Astrocyte of the spinal cord (primary cell): ENCODE measurements at regions not wholly inside any gene's neighbourhood (a gene's known extent, or its start where the extent isn't known, plus 50 kb on each side); places are given as distances from the start of the nearest gene placed in this dataset.
A peak's percentile ranks its signal among the peaks of the same experiment; 100 is the strongest.

Source experiments
- DNase-seq: peaks from one replicate; pipeline ENCODE4 v3.0.0; 2011; ENCODE audit warnings: low read depth, low spot score
- H3K4me3 ChIP-seq: 2 replicates; pipeline ENCODE4 v1.5.1; 2011; ENCODE audit warnings: low read depth, mild to moderate bottlenecking, low read length, moderate library complexity
- CTCF ChIP-seq: IDR thresholded peaks from 2 replicates; pipeline ENCODE4 v1.5.1; 2012; ENCODE audit warnings: low read depth, mild to moderate bottlenecking, low read length, inconsistent platforms
- in situ Hi-C: cut with HindIII; loops from 2 replicates; pipeline ENCODE4 v1.10.0; 2017; ENCODE audit warnings: low sequenced_read_pairs

DNA sequence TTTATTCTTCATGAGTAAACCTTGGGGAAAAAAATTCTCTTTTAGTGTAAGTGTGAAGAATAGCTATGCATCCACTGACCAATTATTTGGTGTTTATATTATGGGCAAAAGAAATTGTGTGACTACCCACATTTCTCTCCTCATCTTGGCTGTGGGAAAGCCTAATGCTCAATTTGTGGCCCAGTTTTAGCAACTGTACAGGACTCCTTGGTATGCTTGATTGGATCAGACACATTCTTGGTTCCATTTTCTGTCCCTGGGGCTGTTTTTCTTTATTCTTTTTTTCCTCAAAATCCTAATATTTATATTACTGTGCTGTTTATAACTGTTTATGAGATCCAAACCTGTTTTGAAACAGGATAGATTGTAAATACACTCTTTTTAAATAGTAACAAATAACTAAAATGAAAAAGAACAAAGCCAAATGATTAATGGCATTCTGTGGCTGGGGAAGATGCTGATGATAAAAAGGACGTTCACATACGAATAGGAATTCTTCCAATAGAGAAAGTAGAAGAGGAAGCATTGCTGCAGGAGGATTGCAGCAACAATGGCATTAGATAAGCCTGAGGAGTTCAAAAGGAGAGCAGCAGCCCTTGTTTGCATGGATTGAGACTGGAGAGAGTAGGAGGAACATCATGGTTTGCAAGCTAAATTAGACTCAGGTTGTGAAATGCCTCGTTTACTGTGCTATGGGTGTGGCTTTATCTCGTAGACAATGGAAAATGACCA lies 580.5 kb downstream of the INHBA start:
- no peak overlapping the region for H3K4me3 ChIP-seq
- no peak for TF ChIP-seq CTCF
- in situ Hi-C loops: no loop called here
- DNase-seq: no peak

GRCh38 chr7:41121228-41121627 lies 581.7 kb downstream of the INHBA start:
- DNase-seq: no peak
- in situ Hi-C loops: no loop called here
- no peak overlapping the region for H3K4me3 ChIP-seq
- no peak for TF ChIP-seq CTCF

DNA sequence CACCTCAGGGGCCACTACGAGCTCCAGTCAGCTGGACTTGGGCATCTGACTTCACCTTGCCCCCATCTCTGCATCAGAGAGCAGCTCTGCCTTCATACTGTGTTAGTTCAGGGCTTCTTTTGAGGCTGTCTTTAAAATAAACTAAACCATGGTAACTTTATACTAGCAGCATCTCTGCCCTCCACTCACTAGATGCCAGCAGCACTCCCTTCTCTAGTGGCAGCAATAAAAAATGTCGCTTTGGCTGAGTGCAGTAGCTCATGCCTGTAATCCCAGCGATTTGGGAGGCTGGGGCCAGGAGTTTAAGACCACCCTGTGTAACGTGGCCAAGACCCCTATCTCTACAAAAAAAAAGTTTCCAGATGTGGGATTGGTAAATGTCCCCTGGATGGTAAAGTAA lies 584.4 kb downstream of the INHBA start:
- TF ChIP-seq CTCF: no peak
- no peak for DNase-seq
- in situ Hi-C loops: no loop called here
- H3K4me3 ChIP-seq: no peak overlapping the region

GRCh38 chr7:41117431-41117830 lies 585.5 kb downstream of the INHBA start:
- no peak for TF ChIP-seq CTCF
- no peak for DNase-seq
- H3K4me3 ChIP-seq: no peak overlapping the region
- in situ Hi-C loops: no loop called here

GRCh38 chr7:41116817-41117216 lies 586.1 kb downstream of the INHBA start:
- no peak for TF ChIP-seq CTCF
- H3K4me3 ChIP-seq: no peak overlapping the region
- peak; percentile 46 for DNase-seq
- in situ Hi-C loops: no loop called here

DNA sequence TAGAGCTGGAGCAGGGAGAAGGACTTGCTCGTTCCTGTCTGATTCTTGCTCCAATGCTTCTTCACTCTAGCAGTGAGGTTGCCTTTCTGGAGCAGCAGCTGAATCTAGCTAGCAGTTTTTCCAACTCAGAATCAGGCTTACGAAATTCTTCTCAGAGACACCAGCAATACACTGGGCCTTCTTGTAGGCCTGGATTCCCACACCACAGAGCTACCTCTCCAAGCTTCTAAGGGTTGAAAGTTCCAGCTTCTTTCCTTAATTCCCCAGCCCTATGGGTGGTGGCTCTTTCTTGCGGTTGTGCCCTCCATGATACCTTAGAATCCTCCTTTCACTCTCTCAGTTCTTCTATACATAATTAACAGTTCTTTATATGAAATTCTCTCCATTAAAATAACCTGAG lies 586.6 kb downstream of the INHBA start:
- TF ChIP-seq CTCF: no peak
- in situ Hi-C loops: no loop called here
- no peak overlapping the region for H3K4me3 ChIP-seq
- no peak for DNase-seq
